GM18867 (cell line): ENCODE measurements at regions not wholly inside any gene's neighbourhood (a gene's known extent, or its start where the extent isn't known, plus 50 kb on each side); places are given as distances from the start of the nearest gene placed in this dataset.
A peak's percentile ranks its signal among the peaks of the same experiment; 100 is the strongest.
"Not testable (repeated sequence)": the region's sequence is repeated elsewhere in the genome, so short reads cannot be mapped to it uniquely, and the experiment has no call there.

Experiments
- ATAC-seq: cut with Tn5 transposase; IDR thresholded peaks from one replicate; pipeline ENCODE4 v1.9.1; 2021; ENCODE audit warnings: mild to moderate bottlenecking, moderate library complexity; ENCODE audit not compliant: unreplicated experiment

DNA sequence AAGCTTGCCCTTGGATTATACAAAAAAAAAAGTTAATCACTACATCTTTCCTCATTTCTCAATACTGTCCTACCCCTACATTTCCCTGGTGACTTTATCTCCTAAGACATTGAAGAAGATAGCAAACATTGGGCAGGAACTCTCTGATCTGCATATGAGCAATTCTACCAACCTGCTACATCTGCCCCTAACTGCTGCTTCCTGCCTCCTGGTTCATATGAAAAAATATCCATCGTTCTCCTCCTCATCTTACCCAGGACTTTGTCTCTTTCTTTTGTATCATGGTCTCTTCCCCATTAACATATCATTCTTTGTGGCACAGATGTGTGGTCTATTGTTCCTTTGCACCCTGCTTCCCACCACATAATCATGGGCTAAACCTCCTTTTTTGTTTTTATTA is 139.7 kb upstream of the PCGF5 start:
- no peak for ATAC-seq

GRCh38 chr10:91082447-91082846 is 138.0 kb upstream of the PCGF5 start:
- ATAC-seq: no peak

DNA sequence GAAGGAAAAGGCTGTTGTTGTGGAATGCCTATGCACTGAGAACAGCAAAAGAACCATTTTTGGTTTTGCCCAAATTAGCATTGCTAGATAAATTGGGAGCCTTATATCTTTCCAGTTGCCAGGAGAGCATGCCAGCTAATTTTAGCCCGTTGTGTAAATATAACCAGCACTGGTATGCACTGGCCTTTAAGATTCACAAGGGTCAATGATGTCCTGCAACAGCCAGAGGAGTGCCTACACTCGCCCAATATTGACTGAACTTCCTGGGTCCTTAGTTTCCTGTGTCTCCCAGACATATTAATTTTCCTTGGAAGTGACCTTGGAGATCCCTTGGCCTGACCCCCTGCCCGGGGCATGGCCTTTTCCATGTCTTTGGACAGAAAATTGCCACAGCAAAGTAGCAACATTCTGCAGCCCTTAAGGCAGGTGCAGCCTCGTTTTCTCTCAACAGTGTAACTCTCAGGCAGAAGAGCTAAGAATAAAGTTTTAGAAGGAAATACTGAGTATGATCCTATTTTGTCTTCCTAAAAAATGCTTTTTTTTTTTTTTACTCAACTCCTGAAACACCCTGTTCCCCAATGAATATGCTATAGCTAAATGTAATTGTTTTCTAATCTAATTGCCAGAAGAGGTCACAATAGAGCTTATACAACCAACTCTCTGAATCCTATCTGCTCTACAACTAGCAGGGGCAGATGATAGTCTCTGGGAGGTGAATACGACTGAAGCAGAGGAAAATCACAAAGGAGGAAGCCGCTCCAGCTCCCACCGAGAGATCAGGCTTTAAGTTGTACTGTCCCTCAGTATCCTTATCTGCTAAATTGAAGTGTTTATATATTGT is 131.9 kb upstream of the PCGF5 start:
- ATAC-seq: no peak

- peak; percentile 55 for ATAC-seq
Observed at GRCh38 chr10:91090761-91091529, 129.5 kb upstream of the PCGF5 start.

DNA sequence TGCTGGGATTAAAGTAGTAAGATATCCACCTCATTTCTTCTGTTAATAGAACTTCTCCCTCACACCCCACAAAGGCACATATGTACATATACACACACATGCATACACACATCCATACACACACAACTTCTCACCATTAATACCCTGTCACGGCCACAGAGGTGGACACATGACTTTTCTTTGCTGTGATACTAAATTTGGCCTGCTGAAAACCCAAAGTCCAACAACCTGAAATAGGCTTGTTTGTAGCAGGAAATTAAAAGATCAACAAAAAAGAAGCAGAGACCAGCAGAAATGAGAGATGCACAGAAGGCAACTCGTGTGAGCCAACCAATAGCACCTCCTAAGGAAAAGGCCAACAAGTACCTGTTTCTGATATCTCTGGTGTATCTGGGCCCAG is 128.7 kb upstream of the PCGF5 start:
- ATAC-seq: no peak

DNA sequence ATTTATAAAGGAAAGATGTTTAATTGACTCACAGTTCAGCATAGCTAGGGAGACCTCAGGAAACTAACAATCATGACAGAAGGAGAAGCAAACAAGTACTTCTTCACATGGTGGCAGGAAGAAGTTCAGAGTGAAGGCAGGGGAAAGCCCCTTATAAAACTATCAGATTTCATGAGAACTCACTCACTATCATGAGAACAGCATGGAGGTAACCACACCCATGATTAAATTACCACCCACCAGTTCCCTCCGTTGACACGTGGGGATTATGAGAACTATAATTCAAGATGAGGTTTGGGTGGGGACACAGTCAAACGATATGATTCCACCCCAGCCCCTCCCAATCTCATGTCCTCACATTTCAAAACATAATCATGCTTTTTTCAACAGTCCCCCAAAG is 124.2 kb upstream of the PCGF5 start:
- no peak for ATAC-seq

DNA sequence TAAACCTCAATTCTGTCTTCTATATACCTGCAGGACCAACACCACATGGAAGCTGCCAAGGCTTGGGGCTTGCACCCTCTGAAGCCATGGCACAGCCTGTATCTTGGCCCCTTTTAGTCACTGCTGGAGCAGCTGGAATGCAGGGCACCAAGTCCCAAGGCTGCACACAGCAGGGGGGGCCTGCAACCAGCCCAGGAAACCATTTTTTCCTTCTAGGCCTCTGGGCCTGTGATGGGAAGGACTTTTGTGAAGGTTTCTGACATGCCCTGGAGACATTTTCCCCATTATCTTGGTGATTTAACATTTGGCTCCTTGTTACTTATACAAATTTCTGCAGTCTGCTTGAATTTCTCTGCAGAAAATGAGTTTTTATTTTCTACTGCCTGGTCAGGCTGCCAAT is 123.2 kb upstream of the PCGF5 start:
- ATAC-seq: no peak

- ATAC-seq: not testable (repeated sequence)
Observed at GRCh38 chr10:91098021-91098420, 122.4 kb upstream of the PCGF5 start.

DNA sequence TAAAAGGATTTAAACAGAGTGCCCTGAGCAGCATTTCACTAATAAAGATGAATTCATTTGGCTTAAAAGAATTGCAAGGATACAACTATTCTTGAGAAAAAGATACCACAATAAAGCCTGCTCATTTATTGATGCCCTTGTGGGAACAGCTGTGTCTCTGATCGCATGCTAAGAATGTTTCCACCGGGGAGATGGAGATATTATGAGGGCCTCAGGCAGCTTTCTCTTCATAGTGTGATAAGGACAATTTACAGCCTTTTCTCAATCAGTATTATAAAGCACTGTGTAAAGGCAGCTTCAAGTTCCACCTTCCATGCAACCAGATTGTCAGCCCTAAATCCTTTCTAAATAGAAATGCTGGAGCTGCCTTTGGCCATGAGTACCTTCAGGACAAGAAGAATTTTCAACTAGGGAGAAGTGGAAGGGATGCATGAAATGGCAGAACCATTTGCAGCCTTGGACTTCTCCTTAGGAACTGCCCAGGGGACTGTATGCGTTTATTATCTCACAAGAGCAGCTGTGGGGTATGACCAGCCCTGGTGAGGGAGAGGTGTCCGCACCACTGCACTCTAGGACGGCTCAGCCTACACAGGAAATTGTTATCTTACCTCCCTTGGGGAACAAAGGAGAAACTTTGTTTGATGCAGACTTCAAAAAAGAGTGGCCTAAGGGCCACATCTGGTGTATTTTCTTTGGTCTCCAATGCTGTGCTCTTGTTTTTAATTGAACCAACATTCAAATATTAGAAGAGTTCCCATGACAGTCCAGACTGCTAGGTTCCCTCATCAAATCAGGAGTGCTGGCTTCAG is 116.9 kb upstream of the PCGF5 start:
- ATAC-seq: no peak

GRCh38 chr10:91104193-91105041 is 116.0 kb upstream of the PCGF5 start:
- ATAC-seq: no peak

DNA sequence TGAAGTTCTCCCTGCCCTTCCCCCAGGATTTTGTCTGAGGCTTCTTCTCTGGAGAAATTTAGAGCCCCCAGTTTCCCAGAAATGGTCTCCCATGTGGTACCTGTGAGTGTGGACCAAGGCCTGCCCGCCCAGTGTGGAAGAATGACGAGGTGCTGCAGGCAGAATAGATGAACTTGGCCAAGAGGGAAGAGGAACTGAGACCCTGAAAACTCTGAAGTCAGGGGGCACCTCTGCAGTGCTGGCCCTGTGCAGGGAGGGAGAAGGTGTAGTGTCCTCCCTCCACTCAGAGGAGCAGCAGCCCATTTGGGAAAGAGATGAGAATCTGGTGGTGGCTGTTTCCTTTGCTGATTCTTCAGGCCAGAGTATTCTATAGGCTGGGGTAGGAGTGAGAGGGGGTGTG is 115.2 kb upstream of the PCGF5 start:
- no peak for ATAC-seq

GRCh38 chr10:91108820-91109219 is 111.6 kb upstream of the PCGF5 start:
- ATAC-seq: no peak

DNA sequence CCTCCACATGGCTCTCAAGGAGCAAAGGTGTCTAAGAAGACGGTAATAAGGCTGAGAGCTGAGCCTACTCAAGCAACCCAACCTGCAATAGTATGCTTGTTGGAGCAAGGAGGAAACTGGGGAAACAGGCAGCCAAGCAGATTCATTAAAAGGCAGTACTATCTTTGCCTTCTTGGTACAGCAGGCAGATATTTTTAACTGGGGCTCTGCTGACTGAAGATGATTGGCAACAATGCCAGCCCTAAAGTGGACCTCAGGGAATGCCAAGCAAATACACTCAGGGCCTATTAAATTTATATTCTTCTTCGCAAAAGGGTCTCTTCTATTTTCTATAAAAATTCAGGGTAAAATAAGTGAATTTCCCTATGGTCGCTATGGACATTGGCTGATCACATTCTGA is 109.4 kb upstream of the PCGF5 start:
- ATAC-seq: no peak

- ATAC-seq: no peak
Observed at GRCh38 chr10:91115618-91116390, 104.7 kb upstream of the PCGF5 start.

GRCh38 chr10:91117505-91117904 is 103.0 kb upstream of the PCGF5 start:
- no peak for ATAC-seq

DNA sequence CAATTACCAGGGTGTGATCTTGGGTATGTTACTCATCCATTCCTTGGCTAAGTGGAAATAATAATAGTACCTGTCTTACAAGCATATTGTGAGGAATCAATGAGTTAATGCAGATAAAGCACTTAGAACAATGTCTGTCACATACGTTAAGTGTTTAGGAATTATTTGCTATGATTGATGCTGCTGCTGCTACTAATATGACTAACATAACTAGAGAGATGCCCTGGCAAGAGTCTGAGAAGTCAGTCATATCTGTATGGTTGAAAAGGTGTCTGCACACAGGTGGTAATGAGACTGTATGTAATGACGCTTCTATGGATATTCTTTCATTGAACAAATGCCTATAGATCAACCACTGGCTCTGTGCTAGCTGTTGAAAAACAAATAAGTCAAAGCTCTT is 100.1 kb upstream of the PCGF5 start:
- no peak for ATAC-seq

- no peak for ATAC-seq
Observed at GRCh38 chr10:91123261-91123660, 97.2 kb upstream of the PCGF5 start.

- ATAC-seq: no peak
Observed at GRCh38 chr10:91124016-91124415, 96.4 kb upstream of the PCGF5 start.

DNA sequence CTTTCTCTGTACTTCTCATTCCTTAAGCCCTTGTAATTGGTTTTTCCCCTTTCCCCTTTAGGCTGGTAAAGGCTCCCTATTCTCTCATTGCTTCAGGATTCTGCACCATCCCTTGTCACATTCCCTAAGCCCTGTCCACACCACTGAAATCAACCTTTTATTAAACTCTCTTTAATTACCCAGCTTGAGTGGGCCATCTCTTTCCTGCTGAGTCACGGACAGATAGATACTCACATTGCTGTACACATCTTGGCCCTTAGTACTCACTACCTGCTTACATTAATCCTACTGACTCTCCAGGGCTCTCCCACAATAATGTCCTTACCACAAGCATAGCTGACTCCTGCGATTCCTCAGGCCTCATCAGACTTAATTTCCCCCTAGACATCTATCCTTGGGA is 94.0 kb upstream of the PCGF5 start:
- ATAC-seq: no peak
